KMS-11 (cell line): ENCODE measurements at regions not wholly inside any gene's neighbourhood (a gene's known extent, or its start where the extent isn't known, plus 50 kb on each side); places are given as distances from the start of the nearest gene placed in this dataset.

Experiments
- H2AFZ ChIP-seq: fragments of 200-600 bp; sonication (generic); 2 replicates; pipeline ENCODE4 v1.6.1; 2016; ENCODE audit warnings: antibody characterized with exemption, mixed run types, low read depth
- H3K27ac ChIP-seq: fragments of 200-600 bp; sonication (generic); 2 replicates; pipeline ENCODE4 v1.6.1; 2016; ENCODE audit warnings: mild to moderate bottlenecking, mixed run types
- H3K27me3 ChIP-seq: fragments of 200-600 bp; sonication (generic); 2 replicates; pipeline ENCODE4 v1.6.1; 2017; ENCODE audit warnings: mild to moderate bottlenecking, low read depth, mixed run types, moderate library complexity; ENCODE audit not compliant: insufficient read depth
- H3K36me3 ChIP-seq: fragments of 200-600 bp; sonication (generic); 2 replicates; pipeline ENCODE4 v1.6.1; 2017; ENCODE audit warnings: mild to moderate bottlenecking, mixed run types; ENCODE audit not compliant: insufficient read depth
- H3K4me1 ChIP-seq: fragments of 200-600 bp; sonication (generic); 2 replicates; pipeline ENCODE4 v1.6.1; 2016; ENCODE audit warnings: mild to moderate bottlenecking, low read depth, mixed run types; ENCODE audit not compliant: poor library complexity, severe bottlenecking
- H3K4me2 ChIP-seq: fragments of 200-600 bp; sonication (generic); 2 replicates; pipeline ENCODE4 v1.7.0; 2016; ENCODE audit warnings: mild to moderate bottlenecking, mixed run types
- H3K4me3 ChIP-seq: fragments of 200-600 bp; sonication (generic); IDR thresholded peaks from 2 replicates; pipeline ENCODE4 v1.6.1; 2017; ENCODE audit warnings: low read depth, low read length, mixed read lengths; ENCODE audit not compliant: insufficient read depth
- H3K79me2 ChIP-seq: fragments of 200-600 bp; sonication (generic); 2 replicates; pipeline ENCODE4 v1.6.1; 2016; ENCODE audit warnings: low read depth, mixed run types; ENCODE audit not compliant: insufficient read depth
- H3K9ac ChIP-seq: fragments of 200-600 bp; sonication (generic); 2 replicates; pipeline ENCODE4 v1.6.1; 2016; ENCODE audit warnings: mild to moderate bottlenecking, mixed run types
- H4K20me1 ChIP-seq: fragments of 200-600 bp; sonication (generic); 2 replicates; pipeline ENCODE4 v1.6.1; 2016; ENCODE audit warnings: mild to moderate bottlenecking, mixed run types; ENCODE audit not compliant: insufficient read depth
- CTCF ChIP-seq: fragments of 200-600 bp; sonication (generic); conservative IDR thresholded peaks from 2 replicates; pipeline ENCODE4 v1.6.1; 2017; ENCODE audit warnings: low read depth, mild to moderate bottlenecking, antibody characterized with exemption, low read length, moderate library complexity, mixed read lengths

GRCh38 chr13:33454844-33455705, 169.5 kb upstream of the STARD13 start:
- Histone ChIP-seq H3K4me2 (no peak overlapping the region), H2AFZ (no peak overlapping the region)

GRCh38 chr13:33459702-33460101, 174.1 kb upstream of the STARD13 start:
- Histone ChIP-seq H3K4me3 (no peak overlapping the region), H3K79me2 (no peaks in the 10 kb centered on the region), H3K36me3 (no peaks in the 10 kb centered on the region), H3K27me3 (no peaks in the 10 kb centered on the region), H3K27ac (no peak overlapping the region), H3K4me2 (no peak overlapping the region), H4K20me1 (no peaks in the 10 kb centered on the region), H3K4me1 (no peaks in the 10 kb centered on the region), H2AFZ (no peak overlapping the region), H3K9ac (no peak overlapping the region)
- no peak for TF ChIP-seq CTCF

More at GRCh38 chr13:33454844-33455705, 169.5 kb upstream of the STARD13 start:
- no peak overlapping the region for H3K9ac ChIP-seq
- no peaks in the 10 kb centered on the region for H3K27me3 ChIP-seq
- H4K20me1 ChIP-seq, result no peaks in the 10 kb centered on the region
- H3K4me1 ChIP-seq, result no peaks in the 10 kb centered on the region
- no peaks in the 10 kb centered on the region for H3K36me3 ChIP-seq
- no peak overlapping the region for H3K27ac ChIP-seq
- TF ChIP-seq CTCF, result no peak
- no peaks in the 10 kb centered on the region for H3K79me2 ChIP-seq
- H3K4me3 ChIP-seq, result no peak overlapping the region

- no peaks in the 10 kb centered on the region for H3K27me3 ChIP-seq
- no peak overlapping the region for H2AFZ ChIP-seq
- H3K9ac ChIP-seq, result no peak overlapping the region
- no peak overlapping the region for H3K4me2 ChIP-seq
- no peak overlapping the region for H3K4me3 ChIP-seq
- no peaks in the 10 kb centered on the region for H3K79me2 ChIP-seq
- no peaks in the 10 kb centered on the region for H3K36me3 ChIP-seq
- H3K4me1 ChIP-seq, result no peaks in the 10 kb centered on the region
- H4K20me1 ChIP-seq, result no peaks in the 10 kb centered on the region
- TF ChIP-seq CTCF, result no peak
- H3K27ac ChIP-seq, result no peak overlapping the region
Measured at GRCh38 chr13:33462109-33462508, 176.6 kb upstream of the STARD13 start.

GRCh38 chr13:33464345-33464744, 178.8 kb upstream of the STARD13 start:
- Histone ChIP-seq H3K9ac (no peak overlapping the region), H3K4me3 (no peak overlapping the region), H3K27ac (no peak overlapping the region), H3K79me2 (no peaks in the 10 kb centered on the region), H3K4me1 (no peaks in the 10 kb centered on the region), H3K27me3 (no peaks in the 10 kb centered on the region), H3K36me3 (no peaks in the 10 kb centered on the region), H3K4me2 (no peak overlapping the region), H4K20me1 (no peaks in the 10 kb centered on the region), H2AFZ (no peak overlapping the region)
- TF ChIP-seq CTCF, result no peak
